ENCODE measurements at regions not wholly inside any gene's neighbourhood (a gene's known extent, or its start where the extent isn't known, plus 50 kb on each side); places are given as distances from the start of the nearest gene placed in this dataset.
A peak's percentile ranks its signal among the peaks of the same experiment; 100 is the strongest.

DNA sequence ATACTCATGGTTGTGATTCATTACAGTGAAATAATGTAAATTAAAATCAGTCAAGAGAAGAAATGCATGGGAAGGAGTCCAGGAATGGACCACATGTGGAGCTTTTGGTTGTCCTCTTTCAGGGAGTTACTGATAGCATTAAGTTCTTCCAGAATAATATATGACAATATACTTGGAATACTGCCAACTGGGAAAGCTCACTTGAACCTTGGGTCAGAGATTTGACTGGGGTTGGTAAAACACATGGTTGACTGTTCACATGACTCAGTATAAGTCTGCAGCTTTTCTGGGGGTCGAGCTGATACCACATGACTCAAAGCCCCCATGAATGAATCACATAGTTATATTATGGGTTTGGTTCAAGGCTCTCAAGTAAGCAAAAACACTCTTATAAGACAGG is 1109.0 kb upstream of the CHAC2 start:
- Histone ChIP-seq H3K9me3 (no peaks in the 10 kb centered on the region), H3K4me3 (no peak overlapping the region), H3K27me3 (no peaks in the 10 kb centered on the region), H3K4me1 (no peaks in the 10 kb centered on the region), H3K27ac (no peak overlapping the region), H3K36me3 (no peaks in the 10 kb centered on the region)
- ATAC-seq (ENCODE audit: low FRiP score in 2 of 2) = no peak
- WGBS, 2 donors = 0 to 11% methylated on average over 1 of the region's 1 CpG
- no peak for DNase-seq
- TF ChIP-seq EP300 (IDR thresholded peaks at IDR 0.05) (no peak), POLR2A (IDR thresholded peaks at IDR 0.05) (no peak), POLR2AphosphoS5 (IDR thresholded peaks at IDR 0.05) (no peak)
- TF ChIP-seq, protein P1, sequence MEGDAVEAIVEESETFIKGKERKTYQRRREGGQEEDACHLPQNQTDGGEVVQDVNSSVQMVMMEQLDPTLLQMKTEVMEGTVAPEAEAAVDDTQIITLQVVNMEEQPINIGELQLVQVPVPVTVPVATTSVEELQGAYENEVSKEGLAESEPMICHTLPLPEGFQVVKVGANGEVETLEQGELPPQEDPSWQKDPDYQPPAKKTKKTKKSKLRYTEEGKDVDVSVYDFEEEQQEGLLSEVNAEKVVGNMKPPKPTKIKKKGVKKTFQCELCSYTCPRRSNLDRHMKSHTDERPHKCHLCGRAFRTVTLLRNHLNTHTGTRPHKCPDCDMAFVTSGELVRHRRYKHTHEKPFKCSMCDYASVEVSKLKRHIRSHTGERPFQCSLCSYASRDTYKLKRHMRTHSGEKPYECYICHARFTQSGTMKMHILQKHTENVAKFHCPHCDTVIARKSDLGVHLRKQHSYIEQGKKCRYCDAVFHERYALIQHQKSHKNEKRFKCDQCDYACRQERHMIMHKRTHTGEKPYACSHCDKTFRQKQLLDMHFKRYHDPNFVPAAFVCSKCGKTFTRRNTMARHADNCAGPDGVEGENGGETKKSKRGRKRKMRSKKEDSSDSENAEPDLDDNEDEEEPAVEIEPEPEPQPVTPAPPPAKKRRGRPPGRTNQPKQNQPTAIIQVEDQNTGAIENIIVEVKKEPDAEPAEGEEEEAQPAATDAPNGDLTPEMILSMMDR (IDR thresholded peaks at IDR 0.05) = no peak

- ATAC-seq (ENCODE audit: low FRiP score in 2 of 2) (no peak), DNase-seq (no peak)
- WGBS, 2 donors = 84% methylated on average over 2 of the region's 2 CpGs
- H3K4me1 ChIP-seq = no peaks in the 10 kb centered on the region
- no peaks in the 10 kb centered on the region for H3K27me3 ChIP-seq
- no peak overlapping the region for H3K4me3 ChIP-seq
- H3K36me3 ChIP-seq = no peaks in the 10 kb centered on the region
- TF ChIP-seq, protein P1 (IDR thresholded peaks at IDR 0.05) = no peak
- TF ChIP-seq POLR2AphosphoS5 (IDR thresholded peaks at IDR 0.05) (no peak), POLR2A (IDR thresholded peaks at IDR 0.05) (no peak), EP300 (IDR thresholded peaks at IDR 0.05) (no peak)
- peaks cover 0 to 6% (median 0%) of the 10 kb centered on the region in 4 donors for H3K9me3 ChIP-seq
- H3K27ac ChIP-seq = no peak overlapping the region
These were observed 1127.9 kb upstream of the CHAC2 start for GRCh38 chr2:52639692-52640091.

GRCh38 chr2:52632543-52632942 is 1135.1 kb upstream of the CHAC2 start:
- Histone ChIP-seq H3K27me3 (no peaks in the 10 kb centered on the region), H3K36me3 (no peaks in the 10 kb centered on the region), H3K4me3 (no peak overlapping the region), H3K4me1 (no peaks in the 10 kb centered on the region), H3K27ac (no peak overlapping the region), H3K9me3 (peaks cover 0 to 13% (median 3%) of the 10 kb centered on the region in 4 donors)
- 82 to 91% methylated on average over 6 of the region's 6 CpGs for WGBS, 2 donors
- no peak for ATAC-seq (ENCODE audit: low FRiP score in 2 of 2)
- no peak for DNase-seq
- no peak for TF ChIP-seq EP300 (IDR thresholded peaks at IDR 0.05)
- no peak for TF ChIP-seq POLR2A (IDR thresholded peaks at IDR 0.05)
- TF ChIP-seq POLR2AphosphoS5 (IDR thresholded peaks at IDR 0.05) = no peak
- TF ChIP-seq, protein P1 (IDR thresholded peaks at IDR 0.05) = no peak

- Histone ChIP-seq H3K9me3 (peaks cover 0 to 13% (median 3%) of the 10 kb centered on the region in 4 donors), H3K4me1 (no peaks in the 10 kb centered on the region), H3K4me3 (no peak overlapping the region), H3K27ac (no peak overlapping the region), H3K36me3 (no peaks in the 10 kb centered on the region), H3K27me3 (no peaks in the 10 kb centered on the region)
- DNase-seq (no peak), ATAC-seq (ENCODE audit: low FRiP score in 2 of 2) (peak in 1 of 2 donors; percentile 14)
- TF ChIP-seq POLR2A (IDR thresholded peaks at IDR 0.05) (no peak), POLR2AphosphoS5 (IDR thresholded peaks at IDR 0.05) (no peak), EP300 (IDR thresholded peaks at IDR 0.05) (no peak)
- TF ChIP-seq, protein P1 (IDR thresholded peaks at IDR 0.05) = no peak
- 79 to 88% methylated on average over 11 of the region's 11 CpGs for WGBS, 2 donors
These were observed 1137.7 kb upstream of the CHAC2 start for GRCh38 chr2:52629944-52630343.

DNA sequence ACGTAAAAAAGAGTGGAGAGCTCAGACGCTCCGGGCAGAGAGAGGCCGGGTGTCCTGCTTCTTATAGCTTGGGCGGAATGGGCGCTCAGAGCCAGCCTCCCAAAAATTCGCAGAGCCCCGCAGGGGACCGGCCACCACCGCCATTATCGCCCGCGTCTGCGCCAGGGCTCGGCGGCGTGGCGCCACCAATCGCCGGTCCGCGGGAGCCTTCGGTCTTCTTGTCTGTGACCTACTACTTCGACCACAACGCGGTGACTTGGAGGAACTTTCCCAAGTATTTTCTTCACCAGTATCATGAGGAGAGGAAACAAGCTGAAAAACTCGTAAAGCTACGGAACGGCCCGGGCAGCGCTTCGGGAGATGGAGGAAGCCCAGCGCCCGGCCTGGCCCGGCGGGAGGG is 1138.1 kb upstream of the CHAC2 start:
- H3K4me3 ChIP-seq = no peak overlapping the region
- no peak overlapping the region for H3K27ac ChIP-seq
- H3K36me3 ChIP-seq = no peaks in the 10 kb centered on the region
- WGBS, 2 donors = 95 to 97% methylated on average over 36 of the region's 36 CpGs
- ATAC-seq (ENCODE audit: low FRiP score in 2 of 2) (no peak), DNase-seq (peak in 1 of 2 donors; percentile 72)
- H3K4me1 ChIP-seq = no peaks in the 10 kb centered on the region
- H3K9me3 ChIP-seq = peaks cover 0 to 13% (median 3%) of the 10 kb centered on the region in 4 donors
- no peaks in the 10 kb centered on the region for H3K27me3 ChIP-seq
- no peak for TF ChIP-seq POLR2A (IDR thresholded peaks at IDR 0.05)
- TF ChIP-seq POLR2AphosphoS5 (IDR thresholded peaks at IDR 0.05) = no peak
